WI38 (cell line): ENCODE measurements at regions not wholly inside any gene's neighbourhood (a gene's known extent, or its start where the extent isn't known, plus 50 kb on each side); places are given as distances from the start of the nearest gene placed in this dataset.

Source experiments
- H3K4me3 ChIP-seq: 2 replicates; pipeline ENCODE4 v1.5.1; 2011; ENCODE audit warnings: low read depth, mild to moderate bottlenecking, control low read depth, low read length
- CTCF ChIP-seq: IDR thresholded peaks from 2 replicates; pipeline ENCODE4 v1.5.1; 2012; ENCODE audit warnings: low read depth, mild to moderate bottlenecking, control low read depth, low read length

- TF ChIP-seq CTCF: no peak
- no peak overlapping the region for H3K4me3 ChIP-seq
Measured at GRCh38 chr4:126298271-126298670, 983.5 kb downstream of the FAT4 start.

- TF ChIP-seq CTCF: no peak
- H3K4me3 ChIP-seq: no peak overlapping the region
Measured at GRCh38 chr4:126306152-126306869, 991.6 kb downstream of the FAT4 start.

GRCh38 chr4:126318376-126318775 is 1003.6 kb downstream of the FAT4 start:
- no peak for TF ChIP-seq CTCF
- no peak overlapping the region for H3K4me3 ChIP-seq

- no peak for TF ChIP-seq CTCF
Measured at GRCh38 chr4:126328914-126329313, 1014.2 kb downstream of the FAT4 start.

GRCh38 chr4:126338548-126338947 is 1023.8 kb downstream of the FAT4 start:
- no peak overlapping the region for H3K4me3 ChIP-seq
- TF ChIP-seq CTCF: no peak

More at GRCh38 chr4:126328914-126329313, 1014.2 kb downstream of the FAT4 start:
- H3K4me3 ChIP-seq: no peak overlapping the region

GRCh38 chr4:126341927-126342326 is 1027.2 kb downstream of the FAT4 start:
- no peak overlapping the region for H3K4me3 ChIP-seq
- no peak for TF ChIP-seq CTCF

- no peak overlapping the region for H3K4me3 ChIP-seq
- no peak for TF ChIP-seq CTCF
Measured at GRCh38 chr4:126344472-126344871, 1029.7 kb downstream of the FAT4 start.
